Liver (tissue), 3 donors: ENCODE measurements at regions not wholly inside any gene's neighbourhood (a gene's known extent, or its start where the extent isn't known, plus 50 kb on each side); places are given as distances from the start of the nearest gene placed in this dataset.

Experiments
- FOXA1 ChIP-seq: IDR thresholded peaks from 2 replicates; pipeline ENCODE4 v1.6.1; 2016; ENCODE audit warnings: antibody characterized with exemption
- GABPA ChIP-seq, 2 donors: IDR thresholded peaks in 1 of 2; conservative IDR thresholded peaks in 1 of 2; 2 replicates each; pipeline ENCODE4 v1.6.1; 2016; ENCODE audit warnings: antibody characterized with exemption in 2 of 2, mild to moderate bottlenecking in 1 of 2, moderate library complexity in 1 of 2
- HNF4A ChIP-seq, 2 donors: conservative IDR thresholded peaks; 2 replicates each; pipeline ENCODE4 v1.6.1; 2016; ENCODE audit warnings: antibody characterized with exemption in 2 of 2, mild to moderate bottlenecking in 2 of 2
- RAD21 ChIP-seq, 2 donors: IDR thresholded peaks; 2 replicates each; pipeline ENCODE4 v1.6.1; 2016; ENCODE audit warnings: antibody characterized with exemption in 2 of 2, mild to moderate bottlenecking in 2 of 2
- RXRA ChIP-seq, 2 donors: IDR thresholded peaks; 2 replicates each; pipeline ENCODE4 v1.6.1; 2017 to 2018; ENCODE audit warnings: antibody characterized with exemption in 2 of 2, mild to moderate bottlenecking in 1 of 2
- SP1 ChIP-seq: IDR thresholded peaks from 2 replicates; pipeline ENCODE4 v1.6.1; 2018; ENCODE audit warnings: antibody characterized with exemption, mild to moderate bottlenecking
- YY1 ChIP-seq: IDR thresholded peaks from 2 replicates; pipeline ENCODE4 v1.6.1; 2016; ENCODE audit warnings: antibody characterized with exemption, mild to moderate bottlenecking
- TF ChIP-seq, protein P1 (sequence below): fragments of 150-350 bp; IDR thresholded peaks from 2 replicates; pipeline ENCODE4 v1.5.1; 2017; ENCODE audit warnings: improper control_type of control experiment, low read depth, low read length; ENCODE audit not compliant: missing input control
- TF ChIP-seq, protein P2 (sequence below): IDR thresholded peaks from 2 replicates; pipeline ENCODE4 v1.6.1; 2016; ENCODE audit warnings: antibody characterized with exemption
- TF ChIP-seq, protein P3 (sequence below): IDR thresholded peaks from 2 replicates; pipeline ENCODE4 v1.6.1; 2016; ENCODE audit warnings: antibody characterized with exemption
- TF ChIP-seq, protein P4 (sequence below): IDR thresholded peaks from 2 replicates; pipeline ENCODE4 v1.6.1; 2016; ENCODE audit warnings: antibody characterized with exemption, mild to moderate bottlenecking
- donor health status: healthy.
- donor health status: healthy.

DNA sequence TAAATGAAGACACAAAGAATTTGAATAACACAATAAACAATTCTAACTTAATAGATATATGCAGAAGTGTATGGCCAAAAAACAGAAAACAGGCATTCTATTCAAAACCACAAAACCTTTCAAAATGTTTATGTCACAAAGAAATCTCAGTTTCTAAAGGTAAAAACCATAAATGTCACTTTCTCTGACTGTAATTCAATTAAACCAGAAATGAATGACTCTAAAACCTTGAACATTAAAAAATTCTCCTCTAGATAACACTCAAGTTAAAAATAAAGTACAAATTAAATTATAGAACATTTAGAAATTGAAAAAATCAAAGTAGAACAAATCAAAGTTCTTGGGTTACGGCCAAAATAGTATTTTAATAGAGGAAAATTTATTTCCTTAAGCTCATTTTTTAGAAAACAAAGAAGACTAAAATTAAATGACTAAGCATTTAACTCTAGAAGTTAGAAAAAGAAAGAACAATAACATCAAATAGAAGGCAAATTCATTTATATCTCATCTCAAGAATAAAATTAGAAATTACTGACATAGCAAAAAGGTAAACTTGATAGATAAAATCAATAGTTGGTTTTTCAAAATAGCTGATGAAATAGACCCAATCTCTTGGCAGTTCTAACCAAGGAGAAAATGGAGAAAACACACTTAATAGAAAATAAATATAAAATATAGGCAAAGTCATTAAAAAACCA lies 198.8 kb downstream of the TEX36 start:
- TF ChIP-seq, protein P1, sequence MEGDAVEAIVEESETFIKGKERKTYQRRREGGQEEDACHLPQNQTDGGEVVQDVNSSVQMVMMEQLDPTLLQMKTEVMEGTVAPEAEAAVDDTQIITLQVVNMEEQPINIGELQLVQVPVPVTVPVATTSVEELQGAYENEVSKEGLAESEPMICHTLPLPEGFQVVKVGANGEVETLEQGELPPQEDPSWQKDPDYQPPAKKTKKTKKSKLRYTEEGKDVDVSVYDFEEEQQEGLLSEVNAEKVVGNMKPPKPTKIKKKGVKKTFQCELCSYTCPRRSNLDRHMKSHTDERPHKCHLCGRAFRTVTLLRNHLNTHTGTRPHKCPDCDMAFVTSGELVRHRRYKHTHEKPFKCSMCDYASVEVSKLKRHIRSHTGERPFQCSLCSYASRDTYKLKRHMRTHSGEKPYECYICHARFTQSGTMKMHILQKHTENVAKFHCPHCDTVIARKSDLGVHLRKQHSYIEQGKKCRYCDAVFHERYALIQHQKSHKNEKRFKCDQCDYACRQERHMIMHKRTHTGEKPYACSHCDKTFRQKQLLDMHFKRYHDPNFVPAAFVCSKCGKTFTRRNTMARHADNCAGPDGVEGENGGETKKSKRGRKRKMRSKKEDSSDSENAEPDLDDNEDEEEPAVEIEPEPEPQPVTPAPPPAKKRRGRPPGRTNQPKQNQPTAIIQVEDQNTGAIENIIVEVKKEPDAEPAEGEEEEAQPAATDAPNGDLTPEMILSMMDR = no peak
- TF ChIP-seq, protein P2, sequence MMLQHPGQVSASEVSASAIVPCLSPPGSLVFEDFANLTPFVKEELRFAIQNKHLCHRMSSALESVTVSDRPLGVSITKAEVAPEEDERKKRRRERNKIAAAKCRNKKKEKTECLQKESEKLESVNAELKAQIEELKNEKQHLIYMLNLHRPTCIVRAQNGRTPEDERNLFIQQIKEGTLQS = no peak
- TF ChIP-seq FOXA1 (no peak), GABPA (IDR thresholded peaks at IDR 0.05 in 1 of 2, conservative IDR thresholded peaks at IDR 0.05 in 1 of 2) (no peak), RAD21 (IDR thresholded peaks at IDR 0.05) (no peak), HNF4A (conservative IDR thresholded peaks at IDR 0.05) (no peak), RXRA (IDR thresholded peaks at IDR 0.05) (no peak), SP1 (no peak), YY1 (no peak)
- TF ChIP-seq, protein P3, sequence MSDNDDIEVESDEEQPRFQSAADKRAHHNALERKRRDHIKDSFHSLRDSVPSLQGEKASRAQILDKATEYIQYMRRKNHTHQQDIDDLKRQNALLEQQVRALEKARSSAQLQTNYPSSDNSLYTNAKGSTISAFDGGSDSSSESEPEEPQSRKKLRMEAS = no peak
- TF ChIP-seq, protein P4, sequence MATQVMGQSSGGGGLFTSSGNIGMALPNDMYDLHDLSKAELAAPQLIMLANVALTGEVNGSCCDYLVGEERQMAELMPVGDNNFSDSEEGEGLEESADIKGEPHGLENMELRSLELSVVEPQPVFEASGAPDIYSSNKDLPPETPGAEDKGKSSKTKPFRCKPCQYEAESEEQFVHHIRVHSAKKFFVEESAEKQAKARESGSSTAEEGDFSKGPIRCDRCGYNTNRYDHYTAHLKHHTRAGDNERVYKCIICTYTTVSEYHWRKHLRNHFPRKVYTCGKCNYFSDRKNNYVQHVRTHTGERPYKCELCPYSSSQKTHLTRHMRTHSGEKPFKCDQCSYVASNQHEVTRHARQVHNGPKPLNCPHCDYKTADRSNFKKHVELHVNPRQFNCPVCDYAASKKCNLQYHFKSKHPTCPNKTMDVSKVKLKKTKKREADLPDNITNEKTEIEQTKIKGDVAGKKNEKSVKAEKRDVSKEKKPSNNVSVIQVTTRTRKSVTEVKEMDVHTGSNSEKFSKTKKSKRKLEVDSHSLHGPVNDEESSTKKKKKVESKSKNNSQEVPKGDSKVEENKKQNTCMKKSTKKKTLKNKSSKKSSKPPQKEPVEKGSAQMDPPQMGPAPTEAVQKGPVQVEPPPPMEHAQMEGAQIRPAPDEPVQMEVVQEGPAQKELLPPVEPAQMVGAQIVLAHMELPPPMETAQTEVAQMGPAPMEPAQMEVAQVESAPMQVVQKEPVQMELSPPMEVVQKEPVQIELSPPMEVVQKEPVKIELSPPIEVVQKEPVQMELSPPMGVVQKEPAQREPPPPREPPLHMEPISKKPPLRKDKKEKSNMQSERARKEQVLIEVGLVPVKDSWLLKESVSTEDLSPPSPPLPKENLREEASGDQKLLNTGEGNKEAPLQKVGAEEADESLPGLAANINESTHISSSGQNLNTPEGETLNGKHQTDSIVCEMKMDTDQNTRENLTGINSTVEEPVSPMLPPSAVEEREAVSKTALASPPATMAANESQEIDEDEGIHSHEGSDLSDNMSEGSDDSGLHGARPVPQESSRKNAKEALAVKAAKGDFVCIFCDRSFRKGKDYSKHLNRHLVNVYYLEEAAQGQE = no peak
